H7 (cell line): ENCODE measurements at regions not wholly inside any gene's neighbourhood (a gene's known extent, or its start where the extent isn't known, plus 50 kb on each side); places are given as distances from the start of the nearest gene placed in this dataset.

Source experiments
- DNase-seq: peaks from one replicate; pipeline ENCODE4 v3.0.0; 2012
- H3K27me3 ChIP-seq: 2 replicates; pipeline ENCODE4 v1.6.0; 2011; ENCODE audit warnings: mild to moderate bottlenecking, low read length; ENCODE audit not compliant: control insufficient read depth, insufficient read depth
- H3K36me3 ChIP-seq: replicated peaks from 2 replicates; pipeline ENCODE4 v1.5.1; 2011; ENCODE audit warnings: low read length; ENCODE audit not compliant: control insufficient read depth, insufficient read depth
- H3K4me3 ChIP-seq: 2 replicates; pipeline ENCODE4 v1.5.1; 2011; ENCODE audit warnings: low read depth, mild to moderate bottlenecking, control low read depth, low read length, moderate library complexity; ENCODE audit not compliant: insufficient read depth

- no peak for DNase-seq
- no peaks in the 10 kb centered on the region for H3K36me3 ChIP-seq
- H3K4me3 ChIP-seq = no peak overlapping the region
- no peaks in the 10 kb centered on the region for H3K27me3 ChIP-seq
Observed at GRCh38 chr3:167188592-167188991, 191.5 kb downstream of the ZBBX start.

GRCh38 chr3:167187221-167187620 lies 192.9 kb downstream of the ZBBX start:
- no peak for DNase-seq
- Histone ChIP-seq H3K4me3 (no peak overlapping the region), H3K36me3 (no peaks in the 10 kb centered on the region), H3K27me3 (no peaks in the 10 kb centered on the region)

GRCh38 chr3:167184511-167184910 lies 195.6 kb downstream of the ZBBX start:
- Histone ChIP-seq H3K27me3 (no peaks in the 10 kb centered on the region), H3K36me3 (no peaks in the 10 kb centered on the region), H3K4me3 (no peak overlapping the region)
- peak; percentile 19 for DNase-seq

GRCh38 chr3:167172377-167172776 lies 207.7 kb downstream of the ZBBX start:
- DNase-seq = no peak

GRCh38 chr3:167167491-167167890 lies 212.6 kb downstream of the ZBBX start:
- Histone ChIP-seq H3K36me3 (no peaks in the 10 kb centered on the region), H3K4me3 (no peak overlapping the region), H3K27me3 (no peaks in the 10 kb centered on the region)
- no peak for DNase-seq

More at GRCh38 chr3:167172377-167172776, 207.7 kb downstream of the ZBBX start:
- Histone ChIP-seq H3K36me3 (no peaks in the 10 kb centered on the region), H3K27me3 (no peaks in the 10 kb centered on the region), H3K4me3 (no peak overlapping the region)

- no peaks in the 10 kb centered on the region for H3K27me3 ChIP-seq
- no peak for DNase-seq
- no peaks in the 10 kb centered on the region for H3K36me3 ChIP-seq
- H3K4me3 ChIP-seq = no peak overlapping the region
Observed at GRCh38 chr3:167166594-167167253, 213.4 kb downstream of the ZBBX start.

GRCh38 chr3:167166012-167166411 lies 214.1 kb downstream of the ZBBX start:
- no peak for DNase-seq
- Histone ChIP-seq H3K36me3 (no peaks in the 10 kb centered on the region), H3K27me3 (no peaks in the 10 kb centered on the region), H3K4me3 (no peak overlapping the region)

GRCh38 chr3:167163580-167163979 lies 216.5 kb downstream of the ZBBX start:
- Histone ChIP-seq H3K27me3 (no peaks in the 10 kb centered on the region), H3K4me3 (no peak overlapping the region), H3K36me3 (no peaks in the 10 kb centered on the region)
- no peak for DNase-seq

GRCh38 chr3:167162083-167162482 lies 218.0 kb downstream of the ZBBX start:
- DNase-seq = no peak

GRCh38 chr3:167160781-167161180 lies 219.3 kb downstream of the ZBBX start:
- Histone ChIP-seq H3K4me3 (no peak overlapping the region), H3K36me3 (no peaks in the 10 kb centered on the region), H3K27me3 (no peaks in the 10 kb centered on the region)
- DNase-seq = no peak

More at GRCh38 chr3:167162083-167162482, 218.0 kb downstream of the ZBBX start:
- Histone ChIP-seq H3K27me3 (no peaks in the 10 kb centered on the region), H3K36me3 (no peaks in the 10 kb centered on the region), H3K4me3 (no peak overlapping the region)

- DNase-seq = no peak
- Histone ChIP-seq H3K27me3 (no peaks in the 10 kb centered on the region), H3K4me3 (no peak overlapping the region), H3K36me3 (no peaks in the 10 kb centered on the region)
Observed at GRCh38 chr3:167151636-167152035, 228.5 kb downstream of the ZBBX start.

GRCh38 chr3:167148136-167148535 lies 232.0 kb downstream of the ZBBX start:
- no peak overlapping the region for H3K4me3 ChIP-seq
- H3K27me3 ChIP-seq = no peaks in the 10 kb centered on the region
- no peak for DNase-seq
- no peaks in the 10 kb centered on the region for H3K36me3 ChIP-seq

- no peak for DNase-seq
- H3K36me3 ChIP-seq = no peaks in the 10 kb centered on the region
- no peaks in the 10 kb centered on the region for H3K27me3 ChIP-seq
- H3K4me3 ChIP-seq = no peak overlapping the region
Observed at GRCh38 chr3:167146911-167147310, 233.2 kb downstream of the ZBBX start.

- no peaks in the 10 kb centered on the region for H3K27me3 ChIP-seq
- no peaks in the 10 kb centered on the region for H3K36me3 ChIP-seq
- no peak overlapping the region for H3K4me3 ChIP-seq
- DNase-seq = no peak
Observed at GRCh38 chr3:167125612-167126407, 254.3 kb downstream of the ZBBX start.

- no peaks in the 10 kb centered on the region for H3K36me3 ChIP-seq
- H3K27me3 ChIP-seq = no peaks in the 10 kb centered on the region
- DNase-seq = no peak
- H3K4me3 ChIP-seq = no peak overlapping the region
Observed at GRCh38 chr3:167120828-167121227, 259.3 kb downstream of the ZBBX start.
